D721Med (cell line): ENCODE measurements at regions not wholly inside any gene's neighbourhood (a gene's known extent, or its start where the extent isn't known, plus 50 kb on each side); places are given as distances from the start of the nearest gene placed in this dataset.

ENCODE experiments used
- DNase-seq: peaks from one replicate; pipeline ENCODE4 v3.0.0; 2011; ENCODE audit warnings: low spot score; ENCODE audit not compliant: insufficient read length
- FAIRE-seq: peaks from 2 replicates; lab custom pipeline; 2011; peaks lifted over from hg19 to GRCh38; lab: Jason Lieb, UNC
- CTCF ChIP-seq: IDR thresholded peaks from 2 replicates; pipeline ENCODE4 v1.5.1; 2012; ENCODE audit warnings: mild to moderate bottlenecking, control low read depth; ENCODE audit not compliant: insufficient read depth; ENCODE audit errors: missing control alignments

DNA sequence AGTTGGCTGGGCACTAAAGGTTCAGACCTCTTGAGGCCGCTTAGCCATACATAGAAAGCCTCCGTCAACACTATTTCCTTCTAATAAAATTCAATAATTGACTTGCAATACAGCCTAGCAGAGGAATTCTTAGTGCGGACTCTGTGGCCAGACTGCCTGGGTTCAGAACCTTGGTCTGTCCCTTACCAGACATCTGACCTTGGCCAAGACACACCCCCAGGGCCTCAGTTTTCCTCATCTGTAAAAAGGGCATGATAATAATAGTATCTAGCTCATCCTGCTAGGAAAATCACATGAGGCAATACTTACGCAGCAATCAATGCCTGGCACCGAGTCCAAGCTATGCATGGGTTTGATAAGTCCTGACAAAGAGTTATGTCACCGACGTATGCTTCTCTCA is 148.2 kb upstream of the SOD1 start:
- DNase-seq = no peak
- FAIRE-seq = no peak
- TF ChIP-seq CTCF = no peak

GRCh38 chr21:31509194-31510017 is 150.1 kb upstream of the SOD1 start:
- no peak for DNase-seq
- peak; percentile 13 for TF ChIP-seq CTCF
- FAIRE-seq = no peak

GRCh38 chr21:31505975-31506374 is 153.5 kb upstream of the SOD1 start:
- FAIRE-seq (no peak), DNase-seq (no peak)
- TF ChIP-seq CTCF = no peak

DNA sequence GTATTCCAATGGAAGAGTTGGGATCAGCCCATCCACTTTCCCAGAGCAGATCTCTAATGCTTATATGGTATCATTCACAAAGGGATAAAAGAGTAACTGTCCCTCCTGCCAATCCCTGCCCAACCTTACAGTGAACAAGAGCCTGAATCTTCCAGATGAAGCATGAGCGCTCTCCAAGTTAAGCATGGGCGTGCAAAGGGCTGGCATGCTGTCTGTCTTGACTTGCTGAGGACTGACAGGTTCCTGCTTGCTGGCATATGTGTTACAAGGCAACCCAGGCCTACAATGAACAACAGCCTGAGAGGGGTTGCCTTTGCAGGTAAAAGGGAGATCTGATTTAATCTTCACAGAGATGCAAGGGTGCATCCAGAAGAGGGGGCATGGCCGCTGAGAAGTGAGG is 155.6 kb upstream of the SOD1 start:
- FAIRE-seq (no peak), DNase-seq (no peak)
- TF ChIP-seq CTCF = no peak

DNA sequence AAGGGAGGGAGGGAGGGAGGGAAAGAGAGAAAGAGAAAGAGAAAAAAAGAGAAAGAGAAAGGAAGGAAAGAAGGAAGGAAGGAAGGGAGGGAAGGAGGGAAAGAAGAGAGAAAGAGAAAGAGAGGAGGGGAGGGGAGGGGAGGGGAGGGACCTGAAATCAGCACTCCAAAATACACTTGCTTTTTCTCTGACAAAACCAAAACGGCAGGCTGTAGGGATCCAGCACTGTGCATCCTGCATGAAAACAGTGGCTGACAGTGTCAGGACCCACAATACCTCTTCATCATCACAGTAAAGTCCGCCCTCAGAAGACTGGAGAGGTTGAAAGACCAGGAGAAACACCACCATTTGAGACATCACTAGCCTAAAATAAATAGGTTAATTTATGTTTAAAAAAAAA is 156.0 kb upstream of the SOD1 start:
- FAIRE-seq (no peak), DNase-seq (no peak)

GRCh38 chr21:31502537-31503143 is 156.9 kb upstream of the SOD1 start:
- no peak for DNase-seq
- no peak for FAIRE-seq
- no peak for TF ChIP-seq CTCF

More for the DNA sequence above, 156.0 kb upstream of the SOD1 start:
- TF ChIP-seq CTCF = no peak

DNA sequence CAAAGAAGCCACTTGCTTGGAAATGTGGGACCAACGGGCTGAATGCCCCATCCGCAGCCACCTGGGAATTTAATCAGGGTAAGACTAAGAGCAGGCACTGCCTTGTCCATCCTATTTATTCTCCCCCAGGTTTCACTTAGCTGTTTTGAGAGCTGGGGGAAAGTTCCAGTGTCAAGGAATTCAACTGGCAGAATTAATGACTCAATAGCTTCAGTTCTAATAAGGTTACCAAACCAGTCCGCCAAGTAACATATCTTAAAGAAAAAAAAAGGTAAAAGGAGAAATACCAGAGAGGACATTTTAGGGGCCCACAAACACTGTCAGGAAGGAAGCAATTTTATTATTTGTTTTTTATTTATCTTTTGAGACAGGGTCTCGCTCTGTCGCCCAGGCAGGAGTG is 157.6 kb upstream of the SOD1 start:
- DNase-seq (no peak), FAIRE-seq (no peak)
- TF ChIP-seq CTCF = no peak
